Astrocyte (in vitro differentiated cells and primary cell): ENCODE measurements at regions not wholly inside any gene's neighbourhood (a gene's known extent, or its start where the extent isn't known, plus 50 kb on each side); places are given as distances from the start of the nearest gene placed in this dataset.

ENCODE experiments used
- DNase-seq: peaks from one replicate; pipeline ENCODE4 v3.0.0-alpha.2; 2010; ENCODE audit warnings: low read depth
- FAIRE-seq: peaks from 2 replicates; lab custom pipeline; 2011; peaks lifted over from hg19 to GRCh38; lab: Jason Lieb, UNC
- H2AFZ ChIP-seq: 2 replicates; pipeline ENCODE4 v1.6.0; 2012; ENCODE audit warnings: low read depth, low read length, inconsistent platforms
- H3K27ac ChIP-seq: 2 replicates; pipeline ENCODE4 v1.5.1; 2011; ENCODE audit warnings: low read depth, low read length, inconsistent platforms
- H3K27me3 ChIP-seq: 2 replicates; pipeline ENCODE4 v1.6.0; 2011; ENCODE audit warnings: low read length, inconsistent platforms; ENCODE audit not compliant: insufficient read depth
- H3K36me3 ChIP-seq: 2 replicates; pipeline ENCODE4 v1.5.1; 2011; ENCODE audit warnings: low read length, inconsistent platforms; ENCODE audit not compliant: insufficient read depth
- H3K4me1 ChIP-seq: 2 replicates; pipeline ENCODE4 v1.5.1; 2011; ENCODE audit warnings: low read length, inconsistent platforms; ENCODE audit not compliant: insufficient read depth
- H3K4me2 ChIP-seq: 2 replicates; pipeline ENCODE4 v1.6.0; 2012; ENCODE audit warnings: low read length, inconsistent platforms
- H3K4me3 ChIP-seq: 2 replicates; pipeline ENCODE4 v1.5.1; 2011; ENCODE audit warnings: low read depth, mild to moderate bottlenecking, low read length, inconsistent platforms; ENCODE audit not compliant: insufficient read depth
- H3K79me2 ChIP-seq: 2 replicates; pipeline ENCODE4 v1.6.0; 2012; ENCODE audit warnings: mild to moderate bottlenecking, low read length, inconsistent platforms; ENCODE audit not compliant: insufficient read depth
- H3K9ac ChIP-seq: 2 replicates; pipeline ENCODE4 v1.6.0; 2012; ENCODE audit warnings: mild to moderate bottlenecking, low read length, inconsistent platforms
- H3K9me3 ChIP-seq: 2 replicates; pipeline ENCODE4 v1.5.1; 2012; ENCODE audit warnings: low read depth, mild to moderate bottlenecking, low read length, inconsistent platforms; ENCODE audit not compliant: insufficient read depth
- H4K20me1 ChIP-seq: 2 replicates; pipeline ENCODE4 v1.6.0; 2012; ENCODE audit warnings: low read length, inconsistent platforms; ENCODE audit not compliant: insufficient read depth
- H3K27ac Mint-ChIP-seq: one replicate; pipeline ENCODE4 v1.8.0; 2021; ENCODE audit warnings: mild to moderate bottlenecking, mixed read lengths; ENCODE audit not compliant: unreplicated experiment
- H3K27me3 Mint-ChIP-seq: one replicate; pipeline ENCODE4 v1.8.0; 2021; ENCODE audit warnings: low read depth, mixed read lengths; ENCODE audit not compliant: unreplicated experiment
- H3K36me3 Mint-ChIP-seq: one replicate; pipeline ENCODE4 v1.8.0; 2021; ENCODE audit warnings: low read depth, mixed read lengths; ENCODE audit not compliant: unreplicated experiment
- H3K4me1 Mint-ChIP-seq: one replicate; pipeline ENCODE4 v1.8.0; 2021; ENCODE audit warnings: low read depth, mixed read lengths; ENCODE audit not compliant: unreplicated experiment
- H3K4me3 Mint-ChIP-seq: one replicate; pipeline ENCODE4 v1.8.0; 2021; ENCODE audit warnings: mild to moderate bottlenecking, moderate library complexity, mixed read lengths; ENCODE audit not compliant: unreplicated experiment
- H3K9me3 Mint-ChIP-seq: one replicate; pipeline ENCODE4 v1.8.0; 2021; ENCODE audit warnings: mild to moderate bottlenecking, mixed read lengths; ENCODE audit not compliant: unreplicated experiment
- CTCF ChIP-seq: IDR thresholded peaks from 2 replicates; pipeline ENCODE4 v1.5.1; 2011; ENCODE audit warnings: low read depth, mild to moderate bottlenecking, inconsistent platforms, low read length, moderate library complexity; ENCODE audit not compliant: insufficient read depth
- EZH2 ChIP-seq: IDR thresholded peaks from 2 replicates; pipeline ENCODE4 v1.6.1; 2012; ENCODE audit warnings: mild to moderate bottlenecking, low read length, inconsistent platforms; ENCODE audit not compliant: insufficient read depth

- Mint-ChIP-seq H3K9me3 (peaks cover 2% of the 10 kb centered on the region), H3K4me3 (no peak overlapping the region), H3K27me3 (peaks cover 2% of the 10 kb centered on the region), H3K4me1 (peaks cover 2% of the 10 kb centered on the region), H3K27ac (no peak overlapping the region), H3K36me3 (no peaks in the 10 kb centered on the region)
- Histone ChIP-seq H3K9ac (no peak overlapping the region), H3K4me1 (peaks cover 4% of the 10 kb centered on the region), H3K4me3 (no peak overlapping the region), H2AFZ (no peak overlapping the region), H3K9me3 (no peaks in the 10 kb centered on the region), H3K4me2 (no peak overlapping the region), H3K27ac (no peak overlapping the region), H3K36me3 (no peaks in the 10 kb centered on the region), H3K27me3 (no peaks in the 10 kb centered on the region), H4K20me1 (no peaks in the 10 kb centered on the region), H3K79me2 (no peaks in the 10 kb centered on the region)
- FAIRE-seq = no peak
- DNase-seq = no peak
- TF ChIP-seq CTCF (no peak), EZH2 (no peak)
Observed at GRCh38 chr5:163384669-163385068, 52.7 kb upstream of the CCNG1 start.

GRCh38 chr5:163385271-163385670 is 52.1 kb upstream of the CCNG1 start:
- H3K4me1 Mint-ChIP-seq = no peaks in the 10 kb centered on the region
- H3K4me3 ChIP-seq = no peak overlapping the region
- no peak overlapping the region for H2AFZ ChIP-seq
- H3K27me3 Mint-ChIP-seq = peaks cover 2% of the 10 kb centered on the region
- H3K4me3 Mint-ChIP-seq = no peak overlapping the region
- no peak overlapping the region for H3K4me2 ChIP-seq
- H3K27me3 ChIP-seq = no peaks in the 10 kb centered on the region
- no peak overlapping the region for H3K27ac ChIP-seq
- no peak for DNase-seq
- TF ChIP-seq EZH2 (no peak), CTCF (no peak)
- no peaks in the 10 kb centered on the region for H3K9me3 ChIP-seq
- H3K4me1 ChIP-seq = no peaks in the 10 kb centered on the region
- H3K36me3 ChIP-seq = no peaks in the 10 kb centered on the region
- no peak for FAIRE-seq
- H4K20me1 ChIP-seq = no peaks in the 10 kb centered on the region
- H3K9ac ChIP-seq = no peak overlapping the region
- peaks cover 2% of the 10 kb centered on the region for H3K9me3 Mint-ChIP-seq
- no peaks in the 10 kb centered on the region for H3K79me2 ChIP-seq
- no peak overlapping the region for H3K27ac Mint-ChIP-seq
- no peaks in the 10 kb centered on the region for H3K36me3 Mint-ChIP-seq

- Mint-ChIP-seq H3K4me3 (no peak overlapping the region), H3K36me3 (no peaks in the 10 kb centered on the region), H3K4me1 (no peaks in the 10 kb centered on the region), H3K27ac (no peak overlapping the region), H3K9me3 (peaks cover 4% of the 10 kb centered on the region), H3K27me3 (peaks cover 2% of the 10 kb centered on the region)
- no peaks in the 10 kb centered on the region for H3K9me3 ChIP-seq
- TF ChIP-seq EZH2 = no peak
- no peak for TF ChIP-seq CTCF
- no peaks in the 10 kb centered on the region for H3K4me1 ChIP-seq
- no peak for FAIRE-seq
- H3K27me3 ChIP-seq = no peaks in the 10 kb centered on the region
- no peak overlapping the region for H3K4me3 ChIP-seq
- H3K27ac ChIP-seq = no peak overlapping the region
- no peak overlapping the region for H3K9ac ChIP-seq
- H4K20me1 ChIP-seq = no peaks in the 10 kb centered on the region
- no peaks in the 10 kb centered on the region for H3K36me3 ChIP-seq
- no peak overlapping the region for H2AFZ ChIP-seq
- H3K79me2 ChIP-seq = no peaks in the 10 kb centered on the region
- no peak overlapping the region for H3K4me2 ChIP-seq
- no peak for DNase-seq
Observed at GRCh38 chr5:163385824-163386223, 51.6 kb upstream of the CCNG1 start.
